Mesothelial cell of epicardium (in vitro differentiated cells): ENCODE measurements at regions not wholly inside any gene's neighbourhood (a gene's known extent, or its start where the extent isn't known, plus 50 kb on each side); places are given as distances from the start of the nearest gene placed in this dataset.

Experiments used
- DNase-seq, 2 experiments: peaks; one replicate each; pipeline ENCODE4 v3.0.0; 2021; ENCODE audit warnings: low spot score in 2 of 2; ENCODE audit not compliant: unreplicated experiment in 2 of 2
- H3K27ac Mint-ChIP-seq: 2 replicates; pipeline ENCODE4 v1.8.0; 2021; ENCODE audit warnings: mixed read lengths
- H3K27me3 Mint-ChIP-seq: 2 replicates; pipeline ENCODE4 v1.8.0; 2021; ENCODE audit warnings: low read depth, mixed read lengths
- H3K36me3 Mint-ChIP-seq: 2 replicates; pipeline ENCODE4 v1.8.0; 2021; ENCODE audit warnings: mixed read lengths
- H3K4me1 Mint-ChIP-seq: 2 replicates; pipeline ENCODE4 v1.8.0; 2021; ENCODE audit warnings: mixed read lengths
- H3K4me3 Mint-ChIP-seq: 2 replicates; pipeline ENCODE4 v1.8.0; 2021; ENCODE audit warnings: mild to moderate bottlenecking, moderate library complexity, mixed read lengths
- H3K9me3 Mint-ChIP-seq: 2 replicates; pipeline ENCODE4 v1.8.0; 2021; ENCODE audit warnings: mixed read lengths
- TF ChIP-seq, protein P1 (sequence below): fragments of 200-600 bp; sonication (generic); IDR thresholded peaks from one replicate; pipeline ENCODE4 v1.5.0; 2021; ENCODE audit warnings: antibody characterized with exemption; ENCODE audit not compliant: unreplicated experiment

GRCh38 chr14:34234258-34234657, 227.8 kb downstream of the SPTSSA start:
- H3K36me3 Mint-ChIP-seq, result no peaks in the 10 kb centered on the region
- no peak overlapping the region for H3K4me3 Mint-ChIP-seq
- H3K27me3 Mint-ChIP-seq, result no peaks in the 10 kb centered on the region
- no peaks in the 10 kb centered on the region for H3K4me1 Mint-ChIP-seq
- TF ChIP-seq, protein P1, sequence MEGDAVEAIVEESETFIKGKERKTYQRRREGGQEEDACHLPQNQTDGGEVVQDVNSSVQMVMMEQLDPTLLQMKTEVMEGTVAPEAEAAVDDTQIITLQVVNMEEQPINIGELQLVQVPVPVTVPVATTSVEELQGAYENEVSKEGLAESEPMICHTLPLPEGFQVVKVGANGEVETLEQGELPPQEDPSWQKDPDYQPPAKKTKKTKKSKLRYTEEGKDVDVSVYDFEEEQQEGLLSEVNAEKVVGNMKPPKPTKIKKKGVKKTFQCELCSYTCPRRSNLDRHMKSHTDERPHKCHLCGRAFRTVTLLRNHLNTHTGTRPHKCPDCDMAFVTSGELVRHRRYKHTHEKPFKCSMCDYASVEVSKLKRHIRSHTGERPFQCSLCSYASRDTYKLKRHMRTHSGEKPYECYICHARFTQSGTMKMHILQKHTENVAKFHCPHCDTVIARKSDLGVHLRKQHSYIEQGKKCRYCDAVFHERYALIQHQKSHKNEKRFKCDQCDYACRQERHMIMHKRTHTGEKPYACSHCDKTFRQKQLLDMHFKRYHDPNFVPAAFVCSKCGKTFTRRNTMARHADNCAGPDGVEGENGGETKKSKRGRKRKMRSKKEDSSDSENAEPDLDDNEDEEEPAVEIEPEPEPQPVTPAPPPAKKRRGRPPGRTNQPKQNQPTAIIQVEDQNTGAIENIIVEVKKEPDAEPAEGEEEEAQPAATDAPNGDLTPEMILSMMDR, result no peak
- no peak for DNase-seq
- no peak overlapping the region for H3K27ac Mint-ChIP-seq
- H3K9me3 Mint-ChIP-seq, result peaks cover 12% of the 10 kb centered on the region

GRCh38 chr14:34233619-34234018, 228.4 kb downstream of the SPTSSA start:
- Mint-ChIP-seq H3K9me3 (peaks cover 12% of the 10 kb centered on the region), H3K27me3 (no peaks in the 10 kb centered on the region), H3K4me3 (no peak overlapping the region), H3K4me1 (no peaks in the 10 kb centered on the region), H3K27ac (no peak overlapping the region), H3K36me3 (no peaks in the 10 kb centered on the region)
- TF ChIP-seq, protein P1, result no peak
- DNase-seq, result no peak

- Mint-ChIP-seq H3K27ac (no peak overlapping the region), H3K4me1 (peaks cover 2% of the 10 kb centered on the region), H3K27me3 (peaks cover 2% of the 10 kb centered on the region), H3K4me3 (no peak overlapping the region), H3K9me3 (peaks cover 12% of the 10 kb centered on the region), H3K36me3 (no peaks in the 10 kb centered on the region)
- TF ChIP-seq, protein P1, result no peak
- no peak for DNase-seq
Measured at GRCh38 chr14:34232790-34233189, 229.2 kb downstream of the SPTSSA start.

- H3K36me3 Mint-ChIP-seq, result no peaks in the 10 kb centered on the region
- DNase-seq, result no peak
- no peak overlapping the region for H3K4me3 Mint-ChIP-seq
- H3K9me3 Mint-ChIP-seq, result peaks cover 12% of the 10 kb centered on the region
- H3K27ac Mint-ChIP-seq, result no peak overlapping the region
- peaks cover 3% of the 10 kb centered on the region for H3K4me1 Mint-ChIP-seq
- peaks cover 11% of the 10 kb centered on the region for H3K27me3 Mint-ChIP-seq
- TF ChIP-seq, protein P1, result no peak
Measured at GRCh38 chr14:34231626-34232025, 230.4 kb downstream of the SPTSSA start.

- no peak for DNase-seq
- peaks cover 11% of the 10 kb centered on the region for H3K27me3 Mint-ChIP-seq
- H3K36me3 Mint-ChIP-seq, result no peaks in the 10 kb centered on the region
- no peak overlapping the region for H3K4me3 Mint-ChIP-seq
- TF ChIP-seq, protein P1, result no peak
- H3K4me1 Mint-ChIP-seq, result peaks cover 3% of the 10 kb centered on the region
- no peak overlapping the region for H3K27ac Mint-ChIP-seq
- peaks cover 12% of the 10 kb centered on the region for H3K9me3 Mint-ChIP-seq
Measured at GRCh38 chr14:34229140-34229539, 232.9 kb downstream of the SPTSSA start.

DNA sequence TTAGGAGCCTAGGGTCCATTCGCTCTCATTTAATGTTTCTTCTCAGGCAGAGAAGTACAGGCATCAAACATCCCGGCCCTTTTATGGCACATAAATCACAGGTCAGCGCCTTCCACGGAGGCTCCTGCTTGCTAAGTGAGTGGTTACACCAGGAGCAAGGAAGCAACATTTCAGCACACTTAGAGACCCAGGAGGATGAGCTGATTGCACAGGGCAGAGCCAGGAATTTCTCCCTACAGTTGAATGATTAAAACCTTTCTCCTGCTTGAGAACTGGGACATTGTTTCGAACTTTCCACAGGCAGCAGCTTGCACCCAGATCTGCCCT, 233.4 kb downstream of the SPTSSA start:
- peaks cover 12% of the 10 kb centered on the region for H3K9me3 Mint-ChIP-seq
- H3K36me3 Mint-ChIP-seq, result no peaks in the 10 kb centered on the region
- TF ChIP-seq, protein P1, result no peak
- H3K4me3 Mint-ChIP-seq, result no peak overlapping the region
- peaks cover 11% of the 10 kb centered on the region for H3K27me3 Mint-ChIP-seq
- H3K27ac Mint-ChIP-seq, result no peak overlapping the region
- peaks cover 5% of the 10 kb centered on the region for H3K4me1 Mint-ChIP-seq
- no peak for DNase-seq
